ENCODE measurements at regions not wholly inside any gene's neighbourhood (a gene's known extent, or its start where the extent isn't known, plus 50 kb on each side); places are given as distances from the start of the nearest gene placed in this dataset.
A peak's percentile ranks its signal among the peaks of the same experiment; 100 is the strongest.
"Not testable (repeated sequence)": the region's sequence is repeated elsewhere in the genome, so short reads cannot be mapped to it uniquely, and the experiment has no call there.

GRCh38 chr2:91476244-91476935 lies 2784.9 kb downstream of the RPIA start:
- H3K36me3 Mint-ChIP-seq (ENCODE audit: insufficient read depth), result peaks cover 29% of the 10 kb centered on the region
- H3K27ac Mint-ChIP-seq, result peak overlapping the region; percentile 85 to 87
- H3K4me3 Mint-ChIP-seq, result peak overlapping the region; percentile 72 to 73
- not testable (repeated sequence) for H3K9me3 Mint-ChIP-seq; ATAC-seq (replicated peaks); H3K4me1 Mint-ChIP-seq (ENCODE audit: low read depth in 2 of 2); DNase-seq
- peaks cover 15 to 31% of the 10 kb centered on the region in 2 donors for H3K27me3 Mint-ChIP-seq

DNA sequence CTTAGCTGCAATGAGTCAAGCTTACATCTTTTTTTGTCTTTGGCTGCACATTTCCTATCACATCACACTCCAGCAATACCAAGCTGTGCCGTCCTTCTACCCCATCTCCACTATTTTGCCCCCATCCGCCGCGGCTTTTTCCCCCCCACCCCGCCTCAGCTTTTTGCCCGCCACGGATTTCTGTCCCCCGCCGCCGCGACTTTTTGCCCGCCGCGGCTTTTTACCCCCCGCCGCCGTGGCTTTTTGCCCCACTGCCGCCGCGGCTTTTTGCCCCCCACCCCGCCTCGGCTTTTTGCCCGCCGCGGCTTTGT lies 2785.4 kb downstream of the RPIA start:
- Mint-ChIP-seq H3K4me3 (peak overlapping the region; percentile 72 to 73), H3K27me3 (peaks cover 19 to 33% of the 10 kb centered on the region in 2 donors), H3K27ac (peak overlapping the region; percentile 85 to 87), H3K36me3 (ENCODE audit: insufficient read depth) (peaks cover 29% of the 10 kb centered on the region)
- H3K4me1 Mint-ChIP-seq (ENCODE audit: low read depth in 2 of 2); DNase-seq; H3K9me3 Mint-ChIP-seq; ATAC-seq (replicated peaks): not testable (repeated sequence)

- H3K9me3 Mint-ChIP-seq; ATAC-seq (replicated peaks); DNase-seq; H3K4me3 Mint-ChIP-seq; H3K4me1 Mint-ChIP-seq (ENCODE audit: low read depth in 2 of 2): not testable (repeated sequence)
- Mint-ChIP-seq H3K27me3 (peaks cover 15 to 31% of the 10 kb centered on the region in 2 donors), H3K27ac (peak overlapping the region; percentile 85 to 87), H3K36me3 (ENCODE audit: insufficient read depth) (peaks cover 29% of the 10 kb centered on the region)
These were observed 2785.8 kb downstream of the RPIA start for GRCh38 chr2:91477291-91477690.

- H3K36me3 Mint-ChIP-seq (ENCODE audit: insufficient read depth), result peaks cover 29% of the 10 kb centered on the region
- peaks cover 13 to 28% of the 10 kb centered on the region in 2 donors for H3K27me3 Mint-ChIP-seq
- ATAC-seq (replicated peaks), result peak; percentile 17
- H3K9me3 Mint-ChIP-seq, result no peaks in the 10 kb centered on the region
- H3K4me3 Mint-ChIP-seq, result peak overlapping the region in 1 of 2 donors; percentile 45
- H3K27ac Mint-ChIP-seq, result peak overlapping the region in 1 of 2 donors; percentile 35
- DNase-seq, result peak in 1 of 3 experiments; percentile 28
- H3K4me1 Mint-ChIP-seq (ENCODE audit: low read depth in 2 of 2), result peaks cover 2 to 3% of the 10 kb centered on the region in 2 donors
These were observed 2786.5 kb downstream of the RPIA start for GRCh38 chr2:91477731-91478672.

DNA sequence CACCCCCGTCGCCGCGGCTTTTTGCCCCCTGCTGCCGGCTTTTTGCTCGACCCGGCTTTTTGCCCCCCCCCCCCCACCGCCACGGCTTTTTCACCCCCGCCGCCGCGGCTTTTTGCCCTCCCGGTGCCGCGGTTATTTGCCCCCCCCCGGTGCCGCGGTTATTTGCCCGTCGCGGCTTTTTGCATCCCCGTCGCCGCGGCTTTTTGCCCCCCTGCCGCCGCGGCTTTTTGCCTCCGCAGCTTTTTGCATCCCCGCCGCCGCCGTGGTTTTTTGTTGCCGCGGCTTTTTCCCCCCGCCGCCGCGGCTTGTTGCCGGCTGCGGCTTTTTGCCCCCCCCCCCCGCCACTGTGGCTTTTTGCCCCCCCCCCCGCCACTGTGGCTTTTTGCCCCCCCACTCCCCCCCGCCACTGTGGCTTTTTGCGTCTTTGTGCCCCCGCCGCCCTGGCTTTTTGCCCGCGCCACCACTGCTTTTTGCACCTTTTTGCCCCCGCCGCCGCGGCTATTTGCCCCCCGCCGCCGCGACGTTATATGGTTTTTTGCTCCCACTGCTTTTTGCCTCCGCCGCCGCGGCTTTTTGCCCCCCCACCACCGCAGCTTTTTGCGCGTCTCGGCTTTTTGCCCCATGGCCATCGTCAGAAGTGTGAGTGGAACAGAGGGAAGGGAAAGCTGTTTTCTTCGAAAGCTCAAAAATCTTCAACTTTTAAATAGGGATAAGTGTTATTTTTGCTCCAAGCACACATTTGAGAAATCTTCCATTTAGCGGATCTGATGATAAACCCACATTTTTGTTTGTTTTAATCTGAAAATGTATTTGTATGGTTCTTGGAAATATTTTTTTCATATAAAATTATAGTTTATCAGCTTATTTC lies 2787.6 kb downstream of the RPIA start:
- not testable (repeated sequence) for ATAC-seq (replicated peaks); H3K4me1 Mint-ChIP-seq (ENCODE audit: low read depth in 2 of 2)
- peak overlapping the region in 1 of 2 donors; percentile 92 for H3K27ac Mint-ChIP-seq

DNA sequence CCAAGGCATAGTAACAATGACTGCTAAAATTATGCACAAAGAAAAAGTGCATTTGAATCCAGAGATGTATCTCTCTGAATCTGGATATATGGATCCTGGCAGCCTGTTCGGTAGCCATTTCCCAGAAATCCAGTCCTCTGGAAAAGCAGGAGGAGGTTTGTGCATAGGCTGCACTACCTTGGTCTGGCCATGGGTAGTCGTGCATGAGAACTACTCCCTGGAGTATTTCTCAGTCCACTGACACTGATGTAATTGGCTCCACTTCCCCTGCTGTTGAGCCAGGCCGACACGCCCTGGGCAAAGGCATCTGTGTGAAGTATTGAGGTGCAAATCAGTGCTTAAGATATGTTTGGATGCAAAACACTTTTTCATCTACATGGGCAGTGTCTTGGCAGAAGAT lies 2793.8 kb downstream of the RPIA start:
- not testable (repeated sequence) for H3K4me3 Mint-ChIP-seq; H3K36me3 Mint-ChIP-seq (ENCODE audit: insufficient read depth); ATAC-seq (replicated peaks); H3K4me1 Mint-ChIP-seq (ENCODE audit: low read depth in 2 of 2); DNase-seq; H3K27me3 Mint-ChIP-seq; H3K27ac Mint-ChIP-seq; H3K9me3 Mint-ChIP-seq

More for the DNA sequence above, 2787.6 kb downstream of the RPIA start:
- DNase-seq, H3K9me3 Mint-ChIP-seq: not testable (repeated sequence)
- Mint-ChIP-seq H3K27me3 (peaks cover 13 to 28% of the 10 kb centered on the region in 2 donors), H3K4me3 (peak overlapping the region; percentile 78 to 84), H3K36me3 (ENCODE audit: insufficient read depth) (peaks cover 29% of the 10 kb centered on the region)

DNA sequence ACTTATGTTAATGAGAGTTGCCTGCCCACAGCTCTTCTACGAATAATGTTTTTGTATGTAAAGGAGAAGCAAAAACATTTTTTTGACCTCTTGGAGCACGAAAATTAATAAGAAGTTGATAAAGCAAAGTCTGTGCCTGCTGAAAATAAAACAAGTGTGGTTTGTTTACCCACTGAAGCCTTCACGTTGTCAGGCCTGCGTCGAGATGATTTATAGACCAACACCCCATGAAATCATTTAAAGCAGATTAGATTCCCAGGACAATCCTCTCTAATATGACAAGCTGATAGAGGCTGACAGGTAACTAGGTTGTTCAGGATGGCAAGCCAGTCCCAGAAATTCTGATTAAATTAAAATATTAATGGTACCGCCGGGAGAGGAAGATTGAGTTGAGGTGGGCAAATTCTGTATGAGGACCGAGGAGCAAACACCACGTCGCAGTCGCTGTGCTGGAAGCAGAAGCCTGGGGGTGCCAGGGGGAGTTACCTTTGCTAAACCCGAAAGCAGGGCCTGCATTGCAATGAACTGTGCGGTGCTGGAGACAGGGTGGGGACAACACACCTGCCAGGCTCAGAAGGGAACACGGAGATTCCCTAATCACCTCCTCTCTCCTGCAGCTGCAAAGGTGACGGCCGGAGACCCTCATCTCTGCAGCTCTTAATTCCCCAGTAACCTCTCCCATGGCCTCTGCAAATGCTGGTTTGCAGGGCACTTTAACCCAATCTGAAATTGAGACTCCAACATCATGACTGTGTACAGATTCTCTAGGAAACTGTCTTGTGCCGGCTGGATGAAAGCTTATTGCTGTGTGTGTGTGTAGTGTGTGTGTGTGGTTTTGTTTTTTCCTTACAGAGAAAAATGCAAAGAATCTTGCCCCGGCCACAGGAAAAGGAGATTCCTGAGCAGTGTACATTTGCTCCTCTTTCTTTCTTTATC lies 2805.9 kb downstream of the RPIA start:
- not testable (repeated sequence) for H3K27me3 Mint-ChIP-seq; H3K9me3 Mint-ChIP-seq; H3K36me3 Mint-ChIP-seq (ENCODE audit: insufficient read depth); H3K4me1 Mint-ChIP-seq (ENCODE audit: low read depth in 2 of 2); H3K4me3 Mint-ChIP-seq; DNase-seq; ATAC-seq (replicated peaks); H3K27ac Mint-ChIP-seq

- H3K27me3 Mint-ChIP-seq; H3K4me1 Mint-ChIP-seq (ENCODE audit: low read depth in 2 of 2); H3K27ac Mint-ChIP-seq; H3K9me3 Mint-ChIP-seq; H3K4me3 Mint-ChIP-seq; H3K36me3 Mint-ChIP-seq (ENCODE audit: insufficient read depth); ATAC-seq (replicated peaks); DNase-seq: not testable (repeated sequence)
These were observed 2806.6 kb downstream of the RPIA start for GRCh38 chr2:91498065-91498449.

- H3K36me3 Mint-ChIP-seq (ENCODE audit: insufficient read depth); H3K9me3 Mint-ChIP-seq; H3K27me3 Mint-ChIP-seq; H3K4me1 Mint-ChIP-seq (ENCODE audit: low read depth in 2 of 2); H3K4me3 Mint-ChIP-seq; H3K27ac Mint-ChIP-seq; DNase-seq; ATAC-seq (replicated peaks): not testable (repeated sequence)
These were observed 2807.2 kb downstream of the RPIA start for GRCh38 chr2:91498513-91499250.

- not testable (repeated sequence) for H3K4me3 Mint-ChIP-seq; H3K27ac Mint-ChIP-seq; DNase-seq; H3K4me1 Mint-ChIP-seq (ENCODE audit: low read depth in 2 of 2); H3K36me3 Mint-ChIP-seq (ENCODE audit: insufficient read depth); H3K9me3 Mint-ChIP-seq; ATAC-seq (replicated peaks); H3K27me3 Mint-ChIP-seq
These were observed 2808.1 kb downstream of the RPIA start for GRCh38 chr2:91499431-91500050.

GRCh38 chr2:91500246-91500977 lies 2808.9 kb downstream of the RPIA start:
- H3K4me1 Mint-ChIP-seq (ENCODE audit: low read depth in 2 of 2); H3K9me3 Mint-ChIP-seq; H3K27me3 Mint-ChIP-seq; H3K27ac Mint-ChIP-seq; H3K4me3 Mint-ChIP-seq; ATAC-seq (replicated peaks); H3K36me3 Mint-ChIP-seq (ENCODE audit: insufficient read depth); DNase-seq: not testable (repeated sequence)
